ENCODE measurements at regions not wholly inside any gene's neighbourhood (a gene's known extent, or its start where the extent isn't known, plus 50 kb on each side); places are given as distances from the start of the nearest gene placed in this dataset.

- DNase-seq: no peak
Measured at GRCh38 chr12:20282401-20282800, 85.9 kb upstream of the PDE3A start.

DNA sequence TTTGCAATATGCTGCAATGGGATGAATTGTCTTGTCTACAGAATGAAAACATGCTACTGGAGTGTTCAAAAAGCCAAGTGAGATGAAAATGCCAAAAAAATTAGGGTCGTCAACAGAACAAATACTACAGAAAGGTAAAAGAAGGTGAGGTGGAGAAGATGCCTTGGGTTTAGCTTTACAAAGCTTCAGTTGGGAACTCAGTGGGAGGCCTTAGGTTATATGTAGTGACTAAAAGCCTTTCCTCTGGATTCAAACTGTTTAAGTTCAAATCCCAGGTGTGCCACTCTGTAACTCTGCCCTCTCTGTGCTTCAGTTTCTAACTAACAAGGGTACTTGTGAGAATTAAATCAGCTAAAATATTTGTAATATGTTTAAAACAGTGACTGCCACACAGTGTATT lies 84.9 kb upstream of the PDE3A start:
- no peak for DNase-seq

DNA sequence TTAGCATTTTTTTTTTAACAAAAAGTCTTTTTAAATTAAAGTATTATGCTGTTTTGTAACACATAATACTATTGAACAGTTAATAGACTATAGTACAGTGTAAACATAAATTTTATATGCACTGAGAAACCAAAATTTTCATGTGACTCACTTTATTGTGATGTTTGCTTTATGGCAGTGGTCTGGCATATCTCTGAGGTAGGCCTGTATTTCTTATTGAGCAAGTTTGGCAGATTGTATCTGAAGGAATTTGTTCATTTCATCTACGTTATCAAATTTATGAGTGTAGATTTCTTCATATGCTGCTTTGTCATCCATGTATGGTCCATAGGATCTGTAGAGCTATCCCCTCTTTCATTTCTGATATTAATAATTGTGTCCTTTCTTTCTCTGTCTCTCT lies 78.8 kb upstream of the PDE3A start:
- DNase-seq: no peak

- DNase-seq: no peak
Measured at GRCh38 chr12:20300457-20300856, 67.9 kb upstream of the PDE3A start.

- DNase-seq: no peak
Measured at GRCh38 chr12:20305470-20305869, 62.9 kb upstream of the PDE3A start.

DNA sequence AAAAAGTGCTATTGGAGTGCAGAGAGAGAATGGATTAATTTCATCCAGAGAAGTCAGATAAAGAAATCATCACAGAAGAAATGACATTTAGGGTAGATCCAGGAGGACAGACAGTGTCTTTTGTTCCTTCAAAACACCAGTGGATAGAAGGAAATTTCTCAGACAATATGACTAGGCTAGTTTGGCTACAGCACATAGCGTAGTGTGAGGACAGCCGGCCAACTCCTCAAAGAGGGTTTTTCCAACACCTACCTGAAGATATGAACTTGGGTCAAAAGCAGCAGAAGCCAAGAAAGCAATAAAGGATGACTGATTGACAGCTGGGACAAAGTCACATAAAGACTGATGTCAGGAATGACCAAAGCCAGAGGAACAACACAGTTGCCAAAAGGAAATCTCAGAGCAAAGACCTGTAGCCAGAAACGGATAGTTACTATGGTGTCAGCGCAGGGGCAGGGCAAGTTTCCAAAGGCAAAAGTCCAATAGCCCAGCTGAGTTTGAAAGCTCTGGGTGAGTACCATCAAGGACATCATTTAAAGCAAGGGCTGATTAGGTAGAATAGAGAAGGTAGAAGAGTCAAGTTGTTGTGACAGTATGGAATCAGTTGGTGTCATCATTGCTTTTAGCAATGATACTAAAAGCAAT lies 58.7 kb upstream of the PDE3A start:
- DNase-seq: no peak

DNA sequence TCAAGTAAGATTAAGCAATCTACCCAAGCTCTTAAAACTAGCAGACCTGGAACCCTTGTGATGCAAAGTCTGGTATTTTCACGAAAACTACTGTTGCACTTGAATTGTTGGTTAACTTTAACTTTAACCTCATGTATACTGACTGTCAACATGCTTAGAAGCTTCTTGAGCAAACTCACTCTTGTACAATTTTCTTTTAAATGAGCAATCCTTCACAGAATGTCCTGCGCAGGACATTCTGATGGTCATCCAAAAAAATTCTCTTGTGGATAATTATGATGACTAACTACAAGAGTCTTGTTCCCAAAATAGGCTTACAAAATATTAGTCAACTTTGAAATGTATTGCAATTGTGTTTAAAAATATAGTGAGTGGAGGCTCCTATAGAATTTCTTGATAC lies 54.0 kb upstream of the PDE3A start:
- no peak for DNase-seq

GRCh38 chr12:20317554-20317953 lies 50.8 kb upstream of the PDE3A start:
- no peak for DNase-seq
